ENCODE measurements at regions not wholly inside any gene's neighbourhood (a gene's known extent, or its start where the extent isn't known, plus 50 kb on each side); places are given as distances from the start of the nearest gene placed in this dataset.

- TF ChIP-seq RAD21 (IDR thresholded peaks at IDR 0.05; ENCODE audit: low read depth) (no peak), YY1 (IDR thresholded peaks at IDR 0.05; ENCODE audit: low read depth) (no peak), EP300 (IDR thresholded peaks at IDR 0.05; ENCODE audit: borderline replicate concordance) (no peak), USF1 (IDR thresholded peaks at IDR 0.05) (no peak), MAX (IDR thresholded peaks at IDR 0.05) (no peak), REST (IDR thresholded peaks at IDR 0.05; ENCODE audit: low read depth) (no peak), CEBPB (IDR thresholded peaks at IDR 0.05) (no peak)
Observed at GRCh38 chr1:213829780-213830179, 158.0 kb upstream of the PROX1 start.

All from Ishikawa (cell line).